PFSK-1 (cell line): ENCODE measurements at regions not wholly inside any gene's neighbourhood (a gene's known extent, or its start where the extent isn't known, plus 50 kb on each side); places are given as distances from the start of the nearest gene placed in this dataset.

Source experiments
- FOXP2 ChIP-seq: optimal IDR thresholded peaks from 2 replicates; pipeline ENCODE3; 2011; ENCODE audit warnings: borderline replicate concordance, control low read depth, inconsistent platforms; ENCODE audit not compliant: insufficient read depth; ENCODE audit errors: extremely low read length, extremely low read depth
- POLR2AphosphoS5 ChIP-seq: IDR thresholded peaks from 2 replicates; pipeline ENCODE4 v1.6.1; 2012; ENCODE audit warnings: low read depth, mild to moderate bottlenecking, control low read depth, low read length, moderate library complexity
- SIN3A ChIP-seq: IDR thresholded peaks from 2 replicates; pipeline ENCODE4 v1.6.1; 2012; ENCODE audit warnings: mild to moderate bottlenecking, low read length, moderate library complexity, borderline replicate concordance; ENCODE audit not compliant: insufficient read depth
- TAF1 ChIP-seq: IDR thresholded peaks from 2 replicates; pipeline ENCODE4 v1.6.1; 2012; ENCODE audit warnings: low read length, control low read depth, borderline replicate concordance; ENCODE audit not compliant: insufficient read depth
- TF ChIP-seq, protein P1 (sequence below), 2 experiments: IDR thresholded peaks; 2 replicates each; pipeline versions ENCODE4 v1.6.1 to v1.8.0; 2011 to 2012; ENCODE audit warnings: low read depth in 2 of 2, low read length in 2 of 2, control low read depth in 1 of 2, inconsistent platforms in 1 of 2, mild to moderate bottlenecking in 1 of 2, moderate library complexity in 1 of 2; ENCODE audit not compliant: insufficient read depth in 1 of 2

DNA sequence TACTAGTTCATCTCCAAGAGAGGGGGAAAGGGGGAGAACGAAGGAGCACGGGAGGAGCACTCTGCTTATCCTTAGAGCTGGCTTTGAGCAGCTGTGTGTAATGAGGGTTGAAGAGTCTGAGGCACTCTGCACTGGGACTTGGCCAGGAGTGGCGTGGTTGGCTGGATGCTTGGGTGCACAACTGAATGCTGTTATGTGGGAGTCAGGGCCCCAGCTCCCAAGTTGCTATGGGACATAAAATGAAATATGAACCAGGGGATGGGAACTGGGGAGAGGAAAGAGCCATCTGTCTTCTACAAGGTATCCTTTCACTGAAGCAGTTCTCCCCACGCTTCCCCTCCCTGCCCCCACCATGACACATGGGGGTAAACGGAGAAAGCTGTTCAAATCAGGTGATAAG, 105.9 kb upstream of the ANKFN1 start:
- TF ChIP-seq SIN3A: no peak
- TF ChIP-seq TAF1: no peak
- TF ChIP-seq FOXP2: no peak
- TF ChIP-seq POLR2AphosphoS5: no peak
- TF ChIP-seq, protein P1, sequence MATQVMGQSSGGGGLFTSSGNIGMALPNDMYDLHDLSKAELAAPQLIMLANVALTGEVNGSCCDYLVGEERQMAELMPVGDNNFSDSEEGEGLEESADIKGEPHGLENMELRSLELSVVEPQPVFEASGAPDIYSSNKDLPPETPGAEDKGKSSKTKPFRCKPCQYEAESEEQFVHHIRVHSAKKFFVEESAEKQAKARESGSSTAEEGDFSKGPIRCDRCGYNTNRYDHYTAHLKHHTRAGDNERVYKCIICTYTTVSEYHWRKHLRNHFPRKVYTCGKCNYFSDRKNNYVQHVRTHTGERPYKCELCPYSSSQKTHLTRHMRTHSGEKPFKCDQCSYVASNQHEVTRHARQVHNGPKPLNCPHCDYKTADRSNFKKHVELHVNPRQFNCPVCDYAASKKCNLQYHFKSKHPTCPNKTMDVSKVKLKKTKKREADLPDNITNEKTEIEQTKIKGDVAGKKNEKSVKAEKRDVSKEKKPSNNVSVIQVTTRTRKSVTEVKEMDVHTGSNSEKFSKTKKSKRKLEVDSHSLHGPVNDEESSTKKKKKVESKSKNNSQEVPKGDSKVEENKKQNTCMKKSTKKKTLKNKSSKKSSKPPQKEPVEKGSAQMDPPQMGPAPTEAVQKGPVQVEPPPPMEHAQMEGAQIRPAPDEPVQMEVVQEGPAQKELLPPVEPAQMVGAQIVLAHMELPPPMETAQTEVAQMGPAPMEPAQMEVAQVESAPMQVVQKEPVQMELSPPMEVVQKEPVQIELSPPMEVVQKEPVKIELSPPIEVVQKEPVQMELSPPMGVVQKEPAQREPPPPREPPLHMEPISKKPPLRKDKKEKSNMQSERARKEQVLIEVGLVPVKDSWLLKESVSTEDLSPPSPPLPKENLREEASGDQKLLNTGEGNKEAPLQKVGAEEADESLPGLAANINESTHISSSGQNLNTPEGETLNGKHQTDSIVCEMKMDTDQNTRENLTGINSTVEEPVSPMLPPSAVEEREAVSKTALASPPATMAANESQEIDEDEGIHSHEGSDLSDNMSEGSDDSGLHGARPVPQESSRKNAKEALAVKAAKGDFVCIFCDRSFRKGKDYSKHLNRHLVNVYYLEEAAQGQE (IDR thresholded peaks at IDR 0.05; ENCODE audit: insufficient read depth in 1 of 2, low read depth in 2 of 2, low read length in 2 of 2): no peak

DNA sequence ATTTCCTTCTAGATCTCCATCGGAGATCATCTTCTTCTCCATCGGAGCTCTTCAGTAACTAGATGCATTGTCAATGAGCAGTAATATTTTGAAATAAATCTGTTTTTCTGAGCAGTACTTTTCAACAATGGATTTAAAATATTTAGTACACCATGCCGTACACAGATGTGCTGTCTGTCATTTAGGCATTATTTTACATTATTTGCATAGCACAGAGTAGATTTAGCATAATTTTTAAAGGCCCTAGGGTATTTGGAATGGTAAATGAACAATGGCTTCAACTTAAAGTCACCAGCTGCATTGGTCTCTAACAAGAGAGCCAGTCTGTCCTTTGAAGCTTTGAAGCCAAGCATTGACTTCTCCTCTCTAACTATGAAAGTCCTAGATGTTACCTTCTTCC, 95.4 kb upstream of the ANKFN1 start:
- TF ChIP-seq, protein P1 (IDR thresholded peaks at IDR 0.05; ENCODE audit: insufficient read depth in 1 of 2, low read depth in 2 of 2, low read length in 2 of 2): no peak
- TF ChIP-seq POLR2AphosphoS5: no peak
- no peak for TF ChIP-seq SIN3A
- no peak for TF ChIP-seq TAF1
- no peak for TF ChIP-seq FOXP2

DNA sequence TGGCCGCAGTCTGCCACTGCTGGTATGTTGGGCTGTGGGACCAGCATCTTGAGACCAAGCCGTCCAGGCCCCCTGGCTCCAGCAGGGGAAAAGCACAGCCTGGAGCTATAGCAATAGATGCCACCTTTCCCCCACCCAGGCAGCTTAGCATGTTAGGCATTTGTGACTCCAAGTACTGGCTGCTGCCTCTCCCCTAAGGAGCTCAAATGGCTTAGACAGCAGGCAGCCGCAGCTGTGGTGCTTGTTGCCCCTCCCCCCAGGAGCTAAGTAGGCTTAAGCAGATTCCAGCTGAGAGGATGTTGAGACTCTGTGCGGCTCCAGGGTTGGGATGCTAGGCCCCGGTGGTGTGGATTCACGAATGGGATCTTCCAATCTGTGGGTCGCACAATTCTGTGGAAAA, 88.8 kb upstream of the ANKFN1 start:
- no peak for TF ChIP-seq FOXP2
- no peak for TF ChIP-seq TAF1
- no peak for TF ChIP-seq POLR2AphosphoS5
- TF ChIP-seq, protein P1 (IDR thresholded peaks at IDR 0.05; ENCODE audit: insufficient read depth in 1 of 2, low read depth in 2 of 2, low read length in 2 of 2): no peak
- no peak for TF ChIP-seq SIN3A

DNA sequence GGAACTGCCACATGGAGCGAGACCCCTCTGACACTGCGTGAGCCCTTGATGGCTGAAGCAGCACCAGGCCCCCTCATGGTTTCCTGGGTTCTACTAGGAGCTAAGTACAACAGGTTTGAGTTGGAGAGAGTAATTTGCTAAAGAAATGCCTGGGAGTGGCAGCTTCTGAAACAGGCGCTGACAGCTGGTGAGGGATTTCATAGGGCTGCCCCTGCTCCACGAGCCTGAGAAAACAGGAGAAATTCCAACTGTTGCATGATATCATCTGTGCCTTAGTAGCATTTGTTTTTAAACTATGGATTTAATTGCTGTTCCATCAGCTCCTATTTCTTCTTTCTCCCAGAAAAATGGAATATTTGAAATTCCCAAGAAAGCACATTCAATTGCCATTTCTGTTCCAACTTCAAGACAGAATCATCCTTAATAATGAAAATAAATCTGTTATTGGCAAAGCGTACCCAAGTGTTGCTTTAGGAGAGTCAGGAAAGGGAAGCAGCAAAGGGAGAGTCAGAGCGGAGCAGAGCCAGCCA, 78.8 kb upstream of the ANKFN1 start:
- TF ChIP-seq POLR2AphosphoS5 (no peak), FOXP2 (no peak), SIN3A (no peak), TAF1 (no peak)
- TF ChIP-seq, protein P1 (IDR thresholded peaks at IDR 0.05; ENCODE audit: insufficient read depth in 1 of 2, low read depth in 2 of 2, low read length in 2 of 2): no peak

DNA sequence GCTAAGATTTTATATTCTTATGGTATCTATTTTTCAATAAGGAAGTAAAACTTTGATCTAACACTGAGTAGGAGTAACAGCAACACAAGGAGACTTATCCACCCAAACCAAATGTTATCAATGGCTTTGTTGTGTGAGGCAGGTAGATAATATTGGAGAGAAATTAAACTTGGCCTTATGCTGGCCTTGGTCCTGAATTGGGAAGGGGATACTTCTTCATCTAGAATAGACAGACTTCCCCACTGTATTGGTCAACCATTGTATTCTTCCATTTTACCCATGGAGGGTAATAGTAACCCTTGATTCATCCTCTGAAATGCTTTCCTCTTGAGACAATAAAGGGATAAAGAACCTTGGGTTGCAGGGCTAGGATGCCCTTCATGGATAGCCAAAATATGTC, 76.3 kb upstream of the ANKFN1 start:
- TF ChIP-seq, protein P1 (IDR thresholded peaks at IDR 0.05; ENCODE audit: insufficient read depth in 1 of 2, low read depth in 2 of 2, low read length in 2 of 2): peak in 1 of 2 experiments; percentile 81; a peak in 2 of 4 replicates
- no peak for TF ChIP-seq TAF1
